ENCODE measurements at regions not wholly inside any gene's neighbourhood (a gene's known extent, or its start where the extent isn't known, plus 50 kb on each side); places are given as distances from the start of the nearest gene placed in this dataset.

DNA sequence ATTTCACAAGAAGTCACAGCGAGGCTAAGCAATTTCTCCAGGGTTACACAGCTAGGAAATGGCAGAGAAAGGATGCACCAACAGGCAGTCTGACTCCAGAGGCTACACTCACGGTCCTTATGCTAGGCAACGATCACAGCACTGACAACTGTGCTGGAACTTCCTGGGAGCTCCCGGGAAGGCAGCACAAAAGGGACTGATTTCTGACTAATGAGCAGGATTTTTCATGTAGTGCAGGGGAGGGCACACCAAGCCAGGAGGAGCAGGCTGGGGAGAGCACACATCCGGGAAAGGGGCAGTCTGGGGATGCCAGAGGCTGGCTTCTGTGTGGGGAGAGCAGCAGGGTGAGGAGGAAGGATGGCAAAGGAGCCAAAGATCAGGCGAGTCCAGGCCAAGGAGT lies 486.7 kb downstream of the OMA1 start:
- BruUV-seq (replicated peaks), result no TSS peak
- H3K4me2 ChIP-seq (ENCODE audit: low read length), result no peak overlapping the region
- no peaks in the 10 kb centered on the region for H3K9me3 ChIP-seq (ENCODE audit: control insufficient read depth in 1 of 2, insufficient read depth in 1 of 2, low read depth in 1 of 2, low read length in 2 of 2)
- CTCF ChIA-PET, result no interaction called here
- POLR2A ChIA-PET, result no interaction called here
- no peak overlapping the region for H3K27ac ChIP-seq (ENCODE audit: low read depth, low read length)
- H4K20me1 ChIP-seq (ENCODE audit: insufficient read depth), result no peaks in the 10 kb centered on the region
- DNase-seq (ENCODE audit: low read depth, low spot score) (no peak), ATAC-seq (no peak)
- H2AFZ ChIP-seq (ENCODE audit: low read depth, low read length, poor library complexity, severe bottlenecking), result no peak overlapping the region
- RAD21 ChIA-PET (ENCODE audit: low non-redundant PET in 1 of 2, low total read pairs in 2 of 2, uncharacterized antibody in 2 of 2, unreplicated experiment in 2 of 2), result no interaction called here
- intact Hi-C loops (cut with micrococcal nuclease), result no loop called here
- peaks cover 3% of the 10 kb centered on the region; the same call in 1 of the 2 replicates for H3K27me3 ChIP-seq (ENCODE audit: insufficient read depth, low read length)
- H3K36me3 ChIP-seq (ENCODE audit: control insufficient read depth in 1 of 2, insufficient read depth in 2 of 2, low read length in 2 of 2), result no peaks in the 10 kb centered on the region
- TF ChIP-seq SP1 (IDR thresholded peaks at IDR 0.05; ENCODE audit: low read depth), result no peak
- no peak for TF ChIP-seq TCF7L2 (IDR thresholded peaks at IDR 0.05; ENCODE audit: borderline replicate concordance, extremely low read depth, insufficient read depth, insufficient read length)
- no peak for TF ChIP-seq EZH2 (IDR thresholded peaks at IDR 0.05)
- TF ChIP-seq EZH2phosphoT487 (IDR thresholded peaks at IDR 0.05; ENCODE audit: borderline replicate concordance), result no peak
- TF ChIP-seq, protein P1, sequence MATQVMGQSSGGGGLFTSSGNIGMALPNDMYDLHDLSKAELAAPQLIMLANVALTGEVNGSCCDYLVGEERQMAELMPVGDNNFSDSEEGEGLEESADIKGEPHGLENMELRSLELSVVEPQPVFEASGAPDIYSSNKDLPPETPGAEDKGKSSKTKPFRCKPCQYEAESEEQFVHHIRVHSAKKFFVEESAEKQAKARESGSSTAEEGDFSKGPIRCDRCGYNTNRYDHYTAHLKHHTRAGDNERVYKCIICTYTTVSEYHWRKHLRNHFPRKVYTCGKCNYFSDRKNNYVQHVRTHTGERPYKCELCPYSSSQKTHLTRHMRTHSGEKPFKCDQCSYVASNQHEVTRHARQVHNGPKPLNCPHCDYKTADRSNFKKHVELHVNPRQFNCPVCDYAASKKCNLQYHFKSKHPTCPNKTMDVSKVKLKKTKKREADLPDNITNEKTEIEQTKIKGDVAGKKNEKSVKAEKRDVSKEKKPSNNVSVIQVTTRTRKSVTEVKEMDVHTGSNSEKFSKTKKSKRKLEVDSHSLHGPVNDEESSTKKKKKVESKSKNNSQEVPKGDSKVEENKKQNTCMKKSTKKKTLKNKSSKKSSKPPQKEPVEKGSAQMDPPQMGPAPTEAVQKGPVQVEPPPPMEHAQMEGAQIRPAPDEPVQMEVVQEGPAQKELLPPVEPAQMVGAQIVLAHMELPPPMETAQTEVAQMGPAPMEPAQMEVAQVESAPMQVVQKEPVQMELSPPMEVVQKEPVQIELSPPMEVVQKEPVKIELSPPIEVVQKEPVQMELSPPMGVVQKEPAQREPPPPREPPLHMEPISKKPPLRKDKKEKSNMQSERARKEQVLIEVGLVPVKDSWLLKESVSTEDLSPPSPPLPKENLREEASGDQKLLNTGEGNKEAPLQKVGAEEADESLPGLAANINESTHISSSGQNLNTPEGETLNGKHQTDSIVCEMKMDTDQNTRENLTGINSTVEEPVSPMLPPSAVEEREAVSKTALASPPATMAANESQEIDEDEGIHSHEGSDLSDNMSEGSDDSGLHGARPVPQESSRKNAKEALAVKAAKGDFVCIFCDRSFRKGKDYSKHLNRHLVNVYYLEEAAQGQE (IDR thresholded peaks at IDR 0.05; ENCODE audit: low read depth), result no peak
- no peak for TF ChIP-seq RAD21 (IDR thresholded peaks at IDR 0.05; ENCODE audit: low read depth)
- H3K9ac ChIP-seq (ENCODE audit: low read length), result no peak overlapping the region
- no peak overlapping the region for H3K4me3 ChIP-seq (replicated peaks in 1 of 2; ENCODE audit: low read depth in 1 of 2, low read length in 2 of 2)
- no peaks in the 10 kb centered on the region for H3K4me1 ChIP-seq (ENCODE audit: control insufficient read depth in 1 of 2, insufficient read depth in 2 of 2, low read length in 2 of 2)
- no peaks in the 10 kb centered on the region for H3K9me2 ChIP-seq (ENCODE audit: insufficient read depth)
- no peaks in the 10 kb centered on the region for H3K79me2 ChIP-seq (ENCODE audit: insufficient read depth, low read length)

DNA sequence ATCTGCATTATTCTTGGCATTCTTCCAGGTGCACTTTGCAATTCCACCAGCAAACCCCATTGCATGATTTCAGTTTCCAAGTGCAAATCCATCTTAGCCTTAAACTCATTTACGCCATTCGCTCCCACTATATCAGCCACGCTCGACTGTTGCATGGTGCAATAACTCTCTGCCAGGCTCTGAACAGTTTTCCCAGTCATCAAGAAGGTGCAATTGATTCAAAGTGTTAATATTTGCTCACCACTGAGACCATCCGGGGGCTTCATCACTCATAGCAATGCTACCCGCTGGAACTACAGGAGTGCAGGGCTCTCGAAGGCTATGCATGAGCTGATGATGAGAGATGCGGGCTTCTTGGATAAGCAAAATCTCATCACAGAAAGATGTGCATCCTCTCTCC lies 488.2 kb downstream of the OMA1 start:
- CTCF ChIA-PET, result no interaction called here
- BruUV-seq (replicated peaks), result no TSS peak
- intact Hi-C loops (cut with micrococcal nuclease), result no loop called here
- Histone ChIP-seq H3K4me2 (ENCODE audit: low read length) (no peak overlapping the region), H4K20me1 (ENCODE audit: insufficient read depth) (no peaks in the 10 kb centered on the region), H3K79me2 (ENCODE audit: insufficient read depth, low read length) (no peaks in the 10 kb centered on the region), H3K9ac (ENCODE audit: low read length) (no peak overlapping the region), H3K4me1 (ENCODE audit: control insufficient read depth in 1 of 2, insufficient read depth in 2 of 2, low read length in 2 of 2) (no peaks in the 10 kb centered on the region), H2AFZ (ENCODE audit: low read depth, low read length, poor library complexity, severe bottlenecking) (no peak overlapping the region), H3K9me2 (ENCODE audit: insufficient read depth) (no peaks in the 10 kb centered on the region), H3K27ac (ENCODE audit: low read depth, low read length) (no peak overlapping the region), H3K27me3 (ENCODE audit: insufficient read depth, low read length) (peaks cover 3% of the 10 kb centered on the region; the same call in 1 of the 2 replicates), H3K36me3 (ENCODE audit: control insufficient read depth in 1 of 2, insufficient read depth in 2 of 2, low read length in 2 of 2) (no peaks in the 10 kb centered on the region), H3K4me3 (replicated peaks in 1 of 2; ENCODE audit: low read depth in 1 of 2, low read length in 2 of 2) (no peak overlapping the region), H3K9me3 (ENCODE audit: control insufficient read depth in 1 of 2, insufficient read depth in 1 of 2, low read depth in 1 of 2, low read length in 2 of 2) (no peaks in the 10 kb centered on the region)
- RAD21 ChIA-PET (ENCODE audit: low non-redundant PET in 1 of 2, low total read pairs in 2 of 2, uncharacterized antibody in 2 of 2, unreplicated experiment in 2 of 2), result no interaction called here
- no peak for DNase-seq (ENCODE audit: low read depth, low spot score)
- POLR2A ChIA-PET, result no interaction called here
- TF ChIP-seq ZFX (IDR thresholded peaks at IDR 0.05) (no peak), SRF (IDR thresholded peaks at IDR 0.05; ENCODE audit: low read depth) (no peak)
- ATAC-seq, result no peak
